Thoracic aorta (tissue), 2 donors: ENCODE measurements at regions not wholly inside any gene's neighbourhood (a gene's known extent, or its start where the extent isn't known, plus 50 kb on each side); places are given as distances from the start of the nearest gene placed in this dataset.

ENCODE experiments used
- ATAC-seq: fragments of 150-250 bp; one replicate; pipeline ENCODE4 v1.8.0; 2017; ENCODE audit warnings: low read depth; ENCODE audit not compliant: insufficient number of reproducible peaks, low FRiP score
- DNase-seq: peaks from one replicate; pipeline ENCODE4 v3.0.0-alpha.2; 2020; ENCODE audit warnings: low spot score
- H3K27ac ChIP-seq, 2 donors: fragments of 200-600 bp; sonication (generic); 1 replicate in 1 of 2; 2 replicates in 1 of 2; pipeline ENCODE4 v1.5.1; 2016; ENCODE audit warnings: mild to moderate bottlenecking in 2 of 2, moderate library complexity in 2 of 2
- H3K27me3 ChIP-seq: fragments of 200-600 bp; sonication (generic); replicated peaks from 2 replicates; pipeline ENCODE4 v1.6.0; 2016; ENCODE audit warnings: mild to moderate bottlenecking; ENCODE audit not compliant: insufficient read depth
- H3K36me3 ChIP-seq: fragments of 200-600 bp; sonication (generic); one replicate; pipeline ENCODE4 v1.5.1; 2016
- H3K4me1 ChIP-seq, 2 donors: fragments of 200-600 bp; sonication (generic); 1 replicate in 1 of 2; 2 replicates in 1 of 2; pipeline versions ENCODE4 v1.5.1 to v1.6.0; 2016; ENCODE audit warnings: low read depth in 2 of 2, mild to moderate bottlenecking in 1 of 2; ENCODE audit not compliant: control insufficient read depth in 1 of 2
- H3K4me3 ChIP-seq: fragments of 200-600 bp; sonication (generic); 2 replicates; pipeline ENCODE4 v1.5.1; 2016; ENCODE audit warnings: mild to moderate bottlenecking
- H3K9me3 ChIP-seq: fragments of 200-600 bp; sonication (generic); 2 replicates; pipeline ENCODE4 v1.5.1; 2016
- TF ChIP-seq, protein P1 (sequence below): fragments of 200-600 bp; sonication (generic); IDR thresholded peaks from one replicate; pipeline ENCODE4 v1.5.1; 2019; ENCODE audit warnings: antibody characterized with exemption

GRCh38 chr5:25963251-25964008 is 1075.0 kb downstream of the CDH9 start:
- ATAC-seq (no peak), DNase-seq (no peak)
- H3K4me3 ChIP-seq = no peak overlapping the region
- H3K4me1 ChIP-seq = no peaks in the 10 kb centered on the region
- H3K9me3 ChIP-seq = no peaks in the 10 kb centered on the region
- no peak overlapping the region for H3K27ac ChIP-seq
- H3K36me3 ChIP-seq = no peaks in the 10 kb centered on the region
- TF ChIP-seq, protein P1, sequence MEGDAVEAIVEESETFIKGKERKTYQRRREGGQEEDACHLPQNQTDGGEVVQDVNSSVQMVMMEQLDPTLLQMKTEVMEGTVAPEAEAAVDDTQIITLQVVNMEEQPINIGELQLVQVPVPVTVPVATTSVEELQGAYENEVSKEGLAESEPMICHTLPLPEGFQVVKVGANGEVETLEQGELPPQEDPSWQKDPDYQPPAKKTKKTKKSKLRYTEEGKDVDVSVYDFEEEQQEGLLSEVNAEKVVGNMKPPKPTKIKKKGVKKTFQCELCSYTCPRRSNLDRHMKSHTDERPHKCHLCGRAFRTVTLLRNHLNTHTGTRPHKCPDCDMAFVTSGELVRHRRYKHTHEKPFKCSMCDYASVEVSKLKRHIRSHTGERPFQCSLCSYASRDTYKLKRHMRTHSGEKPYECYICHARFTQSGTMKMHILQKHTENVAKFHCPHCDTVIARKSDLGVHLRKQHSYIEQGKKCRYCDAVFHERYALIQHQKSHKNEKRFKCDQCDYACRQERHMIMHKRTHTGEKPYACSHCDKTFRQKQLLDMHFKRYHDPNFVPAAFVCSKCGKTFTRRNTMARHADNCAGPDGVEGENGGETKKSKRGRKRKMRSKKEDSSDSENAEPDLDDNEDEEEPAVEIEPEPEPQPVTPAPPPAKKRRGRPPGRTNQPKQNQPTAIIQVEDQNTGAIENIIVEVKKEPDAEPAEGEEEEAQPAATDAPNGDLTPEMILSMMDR = no peak
- H3K27me3 ChIP-seq = no peaks in the 10 kb centered on the region

DNA sequence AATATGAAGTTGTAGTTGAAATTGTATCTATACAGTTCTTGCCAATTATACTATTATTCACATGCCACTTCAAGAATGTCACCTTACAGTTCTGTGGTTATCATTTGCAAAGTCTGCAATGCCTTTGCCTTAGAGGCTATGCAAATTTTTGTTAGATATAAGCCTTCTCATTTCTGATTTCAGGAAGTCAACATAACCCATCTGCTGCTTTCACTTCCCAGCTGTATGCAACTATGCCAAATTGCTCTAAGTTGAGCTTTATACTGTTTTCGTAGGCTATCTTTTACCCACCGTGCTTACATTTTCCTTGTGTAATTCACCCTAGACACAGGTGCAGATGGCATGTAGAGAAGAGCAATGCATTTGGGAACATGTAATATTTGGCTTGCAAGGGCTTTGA is 1083.0 kb downstream of the CDH9 start:
- Histone ChIP-seq H3K27me3 (no peaks in the 10 kb centered on the region), H3K4me1 (no peaks in the 10 kb centered on the region), H3K36me3 (no peaks in the 10 kb centered on the region), H3K27ac (no peak overlapping the region), H3K4me3 (no peak overlapping the region), H3K9me3 (no peaks in the 10 kb centered on the region)
- DNase-seq = no peak
- ATAC-seq = no peak
- TF ChIP-seq, protein P1 = no peak

DNA sequence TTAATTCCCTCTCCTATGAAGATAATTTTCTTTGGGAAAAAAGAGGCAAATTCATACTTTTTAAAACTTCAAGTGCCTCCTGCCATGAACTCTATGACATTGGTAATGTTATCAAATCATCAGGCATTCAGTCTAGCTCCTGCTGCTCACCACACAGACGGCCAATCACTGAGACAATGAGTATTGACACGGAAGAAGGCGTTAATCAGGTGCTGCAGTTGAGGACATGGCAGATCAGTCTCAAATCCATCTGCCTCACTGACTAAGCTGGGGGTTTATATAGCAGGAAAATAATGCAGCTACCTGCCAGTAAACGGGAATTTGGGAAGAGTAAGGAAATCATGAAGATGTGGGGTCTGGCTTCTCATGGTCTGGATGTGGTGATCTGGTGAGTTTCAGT is 1087.7 kb downstream of the CDH9 start:
- Histone ChIP-seq H3K4me3 (no peak overlapping the region), H3K27me3 (no peaks in the 10 kb centered on the region), H3K9me3 (no peaks in the 10 kb centered on the region), H3K36me3 (no peaks in the 10 kb centered on the region), H3K4me1 (no peaks in the 10 kb centered on the region), H3K27ac (no peak overlapping the region)
- DNase-seq (no peak), ATAC-seq (no peak)
- TF ChIP-seq, protein P1 = no peak

DNA sequence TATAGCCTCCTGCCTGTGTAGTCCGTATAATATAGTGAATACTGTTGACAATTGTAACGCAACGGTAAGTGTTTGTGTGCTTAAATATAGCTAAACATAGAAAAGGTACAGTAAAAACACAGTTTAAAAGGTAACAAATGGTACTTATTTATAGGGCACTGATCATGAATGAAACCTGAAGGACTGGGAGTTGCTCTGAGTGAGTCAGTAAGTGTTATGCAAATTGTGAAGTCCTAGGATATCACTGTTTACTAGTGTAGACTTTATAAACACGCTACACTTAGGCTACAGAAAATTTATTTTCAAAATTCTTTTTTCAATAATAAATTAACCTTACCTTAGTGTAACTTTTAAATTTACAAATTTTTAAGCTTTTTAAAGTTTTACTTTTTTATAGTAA is 1090.1 kb downstream of the CDH9 start:
- no peak for ATAC-seq
- Histone ChIP-seq H3K27me3 (no peaks in the 10 kb centered on the region), H3K4me3 (no peak overlapping the region), H3K36me3 (no peaks in the 10 kb centered on the region), H3K4me1 (no peaks in the 10 kb centered on the region), H3K27ac (no peak overlapping the region), H3K9me3 (no peaks in the 10 kb centered on the region)
- no peak for DNase-seq
- TF ChIP-seq, protein P1 = no peak

GRCh38 chr5:25944786-25945185 is 1093.6 kb downstream of the CDH9 start:
- Histone ChIP-seq H3K27ac (no peak overlapping the region), H3K27me3 (no peaks in the 10 kb centered on the region), H3K4me1 (no peaks in the 10 kb centered on the region), H3K9me3 (no peaks in the 10 kb centered on the region), H3K36me3 (no peaks in the 10 kb centered on the region), H3K4me3 (no peak overlapping the region)
- DNase-seq (no peak), ATAC-seq (no peak)
- TF ChIP-seq, protein P1 = no peak
